Activated T-cell treated with anti-CD3 and anti-CD28 coated beads, Interleukin-2, amount 50 U/mL, for 4 hours (primary cell): ENCODE measurements at regions not wholly inside any gene's neighbourhood (a gene's known extent, or its start where the extent isn't known, plus 50 kb on each side); places are given as distances from the start of the nearest gene placed in this dataset.

ENCODE experiments used
- ATAC-seq, 2 donors: fragments of 200-7000 bp; cut with Tn5 transposase; one replicate each; pipeline ENCODE4 v1.10.0; 2021
- DNase-seq: peaks from one replicate; pipeline ENCODE4 v3.0.0-alpha.2; 2020
- H3K27me3 Mint-ChIP-seq: one replicate; pipeline ENCODE4 v1.8.0; 2021; ENCODE audit warnings: low read depth, mixed read lengths
- H3K36me3 Mint-ChIP-seq: one replicate; pipeline ENCODE4 v1.8.0; 2022; ENCODE audit warnings: mixed read lengths; ENCODE audit not compliant: insufficient read depth
- H3K4me1 Mint-ChIP-seq: one replicate; pipeline ENCODE4 v1.8.0; 2021; ENCODE audit warnings: low read depth, mixed read lengths
- H3K4me3 Mint-ChIP-seq: one replicate; pipeline ENCODE4 v1.8.0; 2021; ENCODE audit warnings: mild to moderate bottlenecking, moderate library complexity, mixed read lengths
- H3K9me3 Mint-ChIP-seq: one replicate; pipeline ENCODE4 v1.8.0; 2021; ENCODE audit warnings: mixed read lengths

DNA sequence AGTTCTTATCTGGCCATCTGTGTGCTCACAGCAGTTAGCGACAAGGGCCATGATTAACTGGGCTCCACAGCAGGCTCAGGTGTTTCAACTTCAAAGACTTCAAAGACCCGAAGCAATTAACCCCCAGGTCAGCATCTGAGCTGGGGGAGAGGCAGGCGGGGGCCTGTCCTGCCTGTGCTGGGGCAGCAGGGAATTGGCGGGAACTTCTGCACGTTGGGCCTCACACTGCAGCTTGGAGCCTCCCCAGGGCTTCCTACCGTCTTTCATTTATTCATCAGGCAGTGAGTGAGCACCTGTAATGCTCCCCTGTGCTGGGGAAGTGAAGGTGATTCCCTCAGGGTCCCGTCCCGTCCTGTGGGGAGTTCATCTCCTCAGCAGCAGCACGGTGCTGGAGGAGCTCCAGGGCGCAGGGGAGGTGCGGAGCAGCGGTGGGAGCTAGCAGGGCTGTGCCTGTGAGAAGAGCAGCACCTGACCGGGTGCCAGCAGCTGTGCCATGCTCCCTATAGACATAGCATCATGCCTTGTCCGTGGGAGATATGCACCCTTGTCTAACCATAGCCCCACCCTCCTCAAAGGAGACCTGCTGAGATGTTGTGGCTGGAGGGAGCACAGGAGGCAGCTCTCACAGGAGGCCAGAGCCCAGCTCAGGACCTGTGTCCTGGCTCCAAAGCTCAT lies 51.8 kb upstream of the FRMD1 start:
- Mint-ChIP-seq H3K36me3 (no peaks in the 10 kb centered on the region), H3K9me3 (no peaks in the 10 kb centered on the region), H3K4me1 (no peaks in the 10 kb centered on the region), H3K27me3 (peaks cover 20% of the 10 kb centered on the region), H3K4me3 (no peak overlapping the region)
- ATAC-seq = no peak
- DNase-seq = no peak

DNA sequence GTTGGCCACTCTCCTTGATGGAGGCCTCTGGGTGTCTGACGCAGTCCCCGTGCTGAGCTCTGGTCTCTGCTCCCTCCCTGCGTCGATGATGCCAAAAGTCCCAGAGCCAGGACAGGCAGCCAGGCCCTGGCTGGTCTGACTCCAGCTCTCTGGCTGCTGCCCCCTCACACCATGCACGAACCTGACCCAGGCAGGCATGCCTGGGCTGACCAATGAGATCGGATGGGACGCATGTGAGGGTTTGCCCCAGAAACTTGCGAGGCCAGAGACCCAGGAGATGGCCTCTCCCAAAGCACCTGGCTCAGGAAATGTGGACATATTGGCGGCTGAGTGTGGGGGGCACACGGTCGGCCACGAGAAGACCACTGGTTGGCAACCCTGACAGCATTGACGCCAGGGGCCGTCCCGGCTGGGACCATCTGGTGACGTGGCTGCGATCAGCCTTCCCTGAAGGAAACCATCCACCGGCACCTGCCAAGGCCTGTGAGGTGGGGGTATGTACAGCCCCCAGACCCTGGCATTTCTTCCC lies 51.2 kb upstream of the FRMD1 start:
- H3K36me3 Mint-ChIP-seq = no peaks in the 10 kb centered on the region
- ATAC-seq = no peak
- DNase-seq = no peak
- peaks cover 20% of the 10 kb centered on the region for H3K27me3 Mint-ChIP-seq
- H3K4me3 Mint-ChIP-seq = no peak overlapping the region
- no peaks in the 10 kb centered on the region for H3K4me1 Mint-ChIP-seq
- no peaks in the 10 kb centered on the region for H3K9me3 Mint-ChIP-seq

DNA sequence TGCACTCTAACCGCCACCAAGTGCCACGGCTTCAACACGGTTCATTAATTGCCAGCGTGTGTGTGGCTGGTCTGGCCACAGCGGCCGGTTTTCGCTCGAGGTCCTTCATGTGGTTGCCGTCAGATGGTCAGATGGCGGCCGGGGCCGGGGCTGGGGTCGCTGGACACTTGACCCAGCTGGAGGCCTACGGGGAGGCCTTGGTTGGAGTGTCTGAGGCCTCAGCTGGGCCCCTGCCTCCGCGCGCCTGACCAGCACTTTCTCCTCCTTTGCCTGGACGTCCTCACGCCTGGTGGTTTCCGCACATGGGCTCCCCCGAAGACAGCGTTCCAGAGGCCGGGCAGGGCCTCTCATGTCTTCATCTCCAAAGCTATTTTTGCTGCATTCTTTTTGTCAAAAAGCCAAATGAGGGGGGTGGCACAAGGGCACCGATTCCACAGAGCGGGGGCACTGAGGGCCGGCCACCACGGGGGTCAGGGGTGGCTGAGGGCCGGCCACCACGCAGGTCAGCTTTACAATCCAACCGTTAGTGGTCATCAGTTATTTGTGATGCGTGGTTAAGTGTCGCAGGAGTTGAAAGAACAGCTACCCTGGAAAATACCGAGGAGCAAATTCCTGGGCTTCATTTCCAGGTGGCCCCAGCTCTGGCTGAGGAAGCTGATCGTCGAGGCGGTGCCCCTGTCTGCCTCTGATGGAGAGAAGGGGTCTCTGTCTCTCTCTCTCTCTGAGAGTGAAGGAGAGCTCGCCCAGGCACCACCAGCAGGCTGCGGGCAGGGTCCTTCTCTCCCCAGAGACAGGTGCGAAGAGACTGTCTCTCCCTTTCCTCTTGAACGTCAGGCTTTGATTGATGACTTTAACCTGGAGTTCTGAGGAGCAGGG lies 50.5 kb upstream of the FRMD1 start:
- Mint-ChIP-seq H3K9me3 (no peaks in the 10 kb centered on the region), H3K4me3 (no peak overlapping the region), H3K27me3 (peaks cover 20% of the 10 kb centered on the region), H3K36me3 (no peaks in the 10 kb centered on the region), H3K4me1 (no peaks in the 10 kb centered on the region)
- ATAC-seq = no peak
- DNase-seq = no peak

GRCh38 chr6:168128631-168129291 lies 49.7 kb upstream of the FRMD1 start:
- DNase-seq (no peak), ATAC-seq (no peak)
- H3K4me3 Mint-ChIP-seq = no peak overlapping the region
- no peaks in the 10 kb centered on the region for H3K36me3 Mint-ChIP-seq
- no peaks in the 10 kb centered on the region for H3K9me3 Mint-ChIP-seq
- H3K4me1 Mint-ChIP-seq = no peaks in the 10 kb centered on the region
- peaks cover 19% of the 10 kb centered on the region for H3K27me3 Mint-ChIP-seq
